Right ventricle myocardium inferior (tissue), 1 donor: ENCODE measurements at regions not wholly inside any gene's neighbourhood (a gene's known extent, or its start where the extent isn't known, plus 50 kb on each side); places are given as distances from the start of the nearest gene placed in this dataset.
A peak's percentile ranks its signal among the peaks of the same experiment; 100 is the strongest.

Experiments
- ATAC-seq: fragments of 200-7000 bp; cut with Tn5 transposase; one replicate; pipeline ENCODE4 v1.9.1; 2020; ENCODE audit warnings: mild to moderate bottlenecking, moderate library complexity
- DNase-seq: peaks from one replicate; pipeline ENCODE4 v3.0.0; 2021; ENCODE audit errors: missing footprints
- intact Hi-C: fragments of 100-400 bp; cut with DNase I; formaldehyde crosslinking; loops from one replicate; pipeline ENCODE4 v1.11.0; 2022
- donor health status: DM: no; HTN: yes; CAD: no; lungs with severe emphysema.

- ATAC-seq, result no peak
- intact Hi-C loops, result no loop called here
- no peak for DNase-seq
Observed at GRCh38 chr17:72575542-72576233, 454.9 kb downstream of the SOX9 start.

- no peak for ATAC-seq
- DNase-seq, result no peak
- intact Hi-C loops, result no loop called here
Observed at GRCh38 chr17:72576289-72576759, 455.5 kb downstream of the SOX9 start.

GRCh38 chr17:72578817-72579470, 458.1 kb downstream of the SOX9 start:
- ATAC-seq (no peak), DNase-seq (no peak)
- intact Hi-C loops, result no loop called here

GRCh38 chr17:72579990-72580320, 459.1 kb downstream of the SOX9 start:
- intact Hi-C loops, result no loop called here
- DNase-seq, result no peak
- ATAC-seq, result no peak

- ATAC-seq, result no peak
- no peak for DNase-seq
- intact Hi-C loops, result no loop called here
Observed at GRCh38 chr17:72580321-72581127, 459.7 kb downstream of the SOX9 start.

GRCh38 chr17:72587156-72587555, 466.3 kb downstream of the SOX9 start:
- DNase-seq, result no peak
- intact Hi-C loops, result no loop called here
- no peak for ATAC-seq

GRCh38 chr17:72587773-72588511, 467.1 kb downstream of the SOX9 start:
- ATAC-seq (no peak), DNase-seq (no peak)
- intact Hi-C loops, result no loop called here

- ATAC-seq (no peak), DNase-seq (no peak)
- intact Hi-C loops, result no loop called here
Observed at GRCh38 chr17:72588561-72588960, 467.7 kb downstream of the SOX9 start.

GRCh38 chr17:72588961-72589360, 468.1 kb downstream of the SOX9 start:
- ATAC-seq, result no peak
- intact Hi-C loops, result no loop called here
- DNase-seq, result no peak

GRCh38 chr17:72590382-72590781, 469.6 kb downstream of the SOX9 start:
- no peak for ATAC-seq
- intact Hi-C loops, result no loop called here
- DNase-seq, result no peak

- no peak for DNase-seq
- ATAC-seq, result no peak
- intact Hi-C loops, result no loop called here
Observed at GRCh38 chr17:72590882-72591281, 470.1 kb downstream of the SOX9 start.

GRCh38 chr17:72591289-72592241, 470.7 kb downstream of the SOX9 start:
- intact Hi-C loops, result no loop called here
- DNase-seq, result no peak
- ATAC-seq, result no peak

GRCh38 chr17:72592242-72592966, 471.6 kb downstream of the SOX9 start:
- DNase-seq (peak; percentile 79), ATAC-seq (peak; percentile 95)
- intact Hi-C loops, result no loop called here

- no peak for DNase-seq
- intact Hi-C loops, result no loop called here
- ATAC-seq, result no peak
Observed at GRCh38 chr17:72592967-72593325, 472.1 kb downstream of the SOX9 start.

- intact Hi-C loops, result no loop called here
- ATAC-seq, result no peak
Observed at GRCh38 chr17:72594248-72594647, 473.4 kb downstream of the SOX9 start.

More at GRCh38 chr17:72594248-72594647, 473.4 kb downstream of the SOX9 start:
- DNase-seq, result no peak
